Fibroblast of skin of left quadriceps (primary cell): ENCODE measurements at regions not wholly inside any gene's neighbourhood (a gene's known extent, or its start where the extent isn't known, plus 50 kb on each side); places are given as distances from the start of the nearest gene placed in this dataset.
"Not testable (repeated sequence)": the region's sequence is repeated elsewhere in the genome, so short reads cannot be mapped to it uniquely, and the experiment has no call there.

Experiments
- DNase-seq, 2 experiments: peaks; one replicate each; pipeline ENCODE4 v3.0.0-alpha.2; 2013; ENCODE audit warnings: low read depth in 2 of 2

GRCh38 chr4:160580581-160580980 lies 1477.7 kb downstream of the RAPGEF2 start:
- DNase-seq: no peak

GRCh38 chr4:160592258-160592657 lies 1489.4 kb downstream of the RAPGEF2 start:
- no peak for DNase-seq

- DNase-seq: no peak
These were observed 1492.8 kb downstream of the RAPGEF2 start for GRCh38 chr4:160595646-160596045.

GRCh38 chr4:160604541-160604940 lies 1501.7 kb downstream of the RAPGEF2 start:
- DNase-seq: no peak

- no peak for DNase-seq
These were observed 1508.3 kb downstream of the RAPGEF2 start for GRCh38 chr4:160611181-160611580.

GRCh38 chr4:160631044-160631443 lies 1528.2 kb downstream of the RAPGEF2 start:
- no peak for DNase-seq

- DNase-seq: no peak
These were observed 1511.0 kb downstream of the FSTL5 start for GRCh38 chr4:160652790-160653189.

GRCh38 chr4:160675550-160675949 lies 1488.2 kb downstream of the FSTL5 start:
- no peak for DNase-seq

GRCh38 chr4:160685729-160686128 lies 1478.1 kb downstream of the FSTL5 start:
- DNase-seq: no peak

GRCh38 chr4:160701671-160702070 lies 1462.1 kb downstream of the FSTL5 start:
- DNase-seq: no peak

- no peak for DNase-seq
These were observed 1454.8 kb downstream of the FSTL5 start for GRCh38 chr4:160709026-160709425.

- no peak for DNase-seq
These were observed 1454.3 kb downstream of the FSTL5 start for GRCh38 chr4:160709546-160709945.

GRCh38 chr4:160716551-160716950 lies 1447.2 kb downstream of the FSTL5 start:
- no peak for DNase-seq

GRCh38 chr4:160717848-160718247 lies 1446.0 kb downstream of the FSTL5 start:
- no peak for DNase-seq

- DNase-seq: no peak
These were observed 1439.7 kb downstream of the FSTL5 start for GRCh38 chr4:160724063-160724462.

- DNase-seq: no peak
These were observed 1418.7 kb downstream of the FSTL5 start for GRCh38 chr4:160745126-160745525.

GRCh38 chr4:160746585-160746984 lies 1417.2 kb downstream of the FSTL5 start:
- not testable (repeated sequence) for DNase-seq

GRCh38 chr4:160772668-160773067 lies 1391.1 kb downstream of the FSTL5 start:
- DNase-seq: peak in 1 of 2 experiments; percentile 1

- peak; percentile 33 to 36 for DNase-seq
These were observed 1368.6 kb downstream of the FSTL5 start for GRCh38 chr4:160795216-160795615.

- no peak for DNase-seq
These were observed 1355.6 kb downstream of the FSTL5 start for GRCh38 chr4:160808174-160808573.

- no peak for DNase-seq
These were observed 1354.2 kb downstream of the FSTL5 start for GRCh38 chr4:160809576-160809975.

GRCh38 chr4:160810424-160810823 lies 1353.4 kb downstream of the FSTL5 start:
- no peak for DNase-seq

GRCh38 chr4:160810941-160811340 lies 1352.9 kb downstream of the FSTL5 start:
- DNase-seq: no peak

GRCh38 chr4:160811956-160812355 lies 1351.8 kb downstream of the FSTL5 start:
- no peak for DNase-seq

GRCh38 chr4:160814726-160815125 lies 1349.1 kb downstream of the FSTL5 start:
- no peak for DNase-seq
